Uterus (tissue), 3 donors: ENCODE measurements at regions not wholly inside any gene's neighbourhood (a gene's known extent, or its start where the extent isn't known, plus 50 kb on each side); places are given as distances from the start of the nearest gene placed in this dataset.

Source experiments
- DNase-seq, 2 donors: peaks; one replicate each; pipeline ENCODE4 v3.0.0-alpha.2; 2019 to 2020
- H3K27ac ChIP-seq, 2 donors: fragments of 200-600 bp; sonication (generic); 1 replicate in 1 of 2; 2 replicates in 1 of 2; pipeline ENCODE4 v1.5.1; 2016 to 2018
- H3K27me3 ChIP-seq, 2 donors: fragments of 200-600 bp; sonication (generic); one replicate each; pipeline ENCODE4 v1.5.1; 2018 to 2019; ENCODE audit warnings: control low read depth in 1 of 2
- H3K36me3 ChIP-seq, 2 donors: fragments of 200-600 bp; sonication (generic); one replicate each; pipeline ENCODE4 v1.5.1; 2019; ENCODE audit warnings: control low read depth in 1 of 2
- H3K4me1 ChIP-seq, 2 donors: fragments of 200-600 bp; sonication (generic); one replicate each; pipeline ENCODE4 v1.5.1; 2018 to 2019; ENCODE audit warnings: control low read depth in 1 of 2
- H3K4me3 ChIP-seq, 2 donors: fragments of 200-600 bp; sonication (generic); 1 replicate in 1 of 2; 2 replicates in 1 of 2; pipeline ENCODE4 v1.5.1; 2018 to 2019; ENCODE audit warnings: mild to moderate bottlenecking in 1 of 2
- H3K9me3 ChIP-seq, 2 donors: fragments of 200-600 bp; sonication (generic); one replicate each; pipeline ENCODE4 v1.5.1; 2019; ENCODE audit warnings: control low read depth in 1 of 2
- CTCF ChIP-seq, 4 experiments: fragments of 200-600 bp in 2 of 4; fragments of 450-650 bp in 2 of 4; sonication (generic) in 2 of 4; IDR thresholded peaks; one replicate each; pipeline ENCODE4 v1.5.1; 2016 to 2019; ENCODE audit warnings: antibody characterized with exemption in 4 of 4, mild to moderate bottlenecking in 2 of 4, moderate library complexity in 1 of 4
- POLR2A ChIP-seq, 2 donors: fragments of 450-650 bp; IDR thresholded peaks; one replicate each; pipeline ENCODE4 v1.6.1; 2016; ENCODE audit warnings: antibody characterized with exemption in 2 of 2, mild to moderate bottlenecking in 1 of 2, moderate library complexity in 1 of 2
- intact Hi-C: fragments of 100-400 bp; cut with DNase I; formaldehyde crosslinking; loops from one replicate; pipeline ENCODE4 v1.15.1; 2023; ENCODE audit warnings: low total_unique reads
- donor health status: DM: yes; HTN: yes; CAD: no.

- H3K4me1 ChIP-seq = no peaks in the 10 kb centered on the region
- intact Hi-C loops = no loop called here
- DNase-seq = no peak
- H3K9me3 ChIP-seq = no peaks in the 10 kb centered on the region
- H3K27me3 ChIP-seq = no peaks in the 10 kb centered on the region
- no peak overlapping the region for H3K27ac ChIP-seq
- no peak overlapping the region for H3K4me3 ChIP-seq
- H3K36me3 ChIP-seq = no peaks in the 10 kb centered on the region
- TF ChIP-seq CTCF (IDR thresholded peaks at IDR 0.05) = no peak
- TF ChIP-seq POLR2A (IDR thresholded peaks at IDR 0.05) = no peak
Measured at GRCh38 chr7:10299384-10299783, 674.3 kb upstream of the PHF14 start.

- Histone ChIP-seq H3K27ac (no peak overlapping the region), H3K27me3 (no peaks in the 10 kb centered on the region), H3K9me3 (no peaks in the 10 kb centered on the region), H3K36me3 (no peaks in the 10 kb centered on the region), H3K4me3 (no peak overlapping the region), H3K4me1 (no peaks in the 10 kb centered on the region)
- TF ChIP-seq CTCF (IDR thresholded peaks at IDR 0.05) (no peak), POLR2A (IDR thresholded peaks at IDR 0.05) (no peak)
- intact Hi-C loops = no loop called here
- no peak for DNase-seq
Measured at GRCh38 chr7:10300577-10300976, 673.1 kb upstream of the PHF14 start.

- no peak overlapping the region for H3K27ac ChIP-seq
Measured at GRCh38 chr7:10308276-10308675, 665.4 kb upstream of the PHF14 start.

GRCh38 chr7:10312942-10313341, 660.7 kb upstream of the PHF14 start:
- no peak for TF ChIP-seq CTCF (IDR thresholded peaks at IDR 0.05)
- no peak for TF ChIP-seq POLR2A (IDR thresholded peaks at IDR 0.05)
- Histone ChIP-seq H3K27ac (no peak overlapping the region), H3K27me3 (no peaks in the 10 kb centered on the region), H3K4me1 (no peaks in the 10 kb centered on the region), H3K36me3 (no peaks in the 10 kb centered on the region), H3K9me3 (no peaks in the 10 kb centered on the region), H3K4me3 (no peak overlapping the region)
- no peak for DNase-seq
- intact Hi-C loops = no loop called here

More at GRCh38 chr7:10308276-10308675, 665.4 kb upstream of the PHF14 start:
- no peak for DNase-seq
- Histone ChIP-seq H3K4me1 (no peaks in the 10 kb centered on the region), H3K4me3 (no peak overlapping the region), H3K9me3 (no peaks in the 10 kb centered on the region), H3K36me3 (no peaks in the 10 kb centered on the region), H3K27me3 (no peaks in the 10 kb centered on the region)
- intact Hi-C loops = no loop called here
- TF ChIP-seq POLR2A (IDR thresholded peaks at IDR 0.05) = no peak

GRCh38 chr7:10315881-10316280, 657.8 kb upstream of the PHF14 start:
- no peak overlapping the region for H3K27ac ChIP-seq
- no peaks in the 10 kb centered on the region for H3K4me1 ChIP-seq
- no peak for DNase-seq
- no peak overlapping the region for H3K4me3 ChIP-seq
- H3K27me3 ChIP-seq = no peaks in the 10 kb centered on the region
- H3K9me3 ChIP-seq = no peaks in the 10 kb centered on the region
- intact Hi-C loops = no loop called here
- H3K36me3 ChIP-seq = no peaks in the 10 kb centered on the region
- TF ChIP-seq POLR2A (IDR thresholded peaks at IDR 0.05) (no peak), CTCF (IDR thresholded peaks at IDR 0.05) (no peak)

- no peaks in the 10 kb centered on the region for H3K36me3 ChIP-seq
- H3K4me1 ChIP-seq = no peaks in the 10 kb centered on the region
- H3K9me3 ChIP-seq = no peaks in the 10 kb centered on the region
- no peak overlapping the region for H3K27ac ChIP-seq
- no peak overlapping the region for H3K4me3 ChIP-seq
- H3K27me3 ChIP-seq = no peaks in the 10 kb centered on the region
- TF ChIP-seq POLR2A (IDR thresholded peaks at IDR 0.05) (no peak), CTCF (IDR thresholded peaks at IDR 0.05) (no peak)
- no peak for DNase-seq
- intact Hi-C loops = no loop called here
Measured at GRCh38 chr7:10316488-10316887, 657.2 kb upstream of the PHF14 start.
